Testis (tissue), 2 donors: ENCODE measurements at regions not wholly inside any gene's neighbourhood (a gene's known extent, or its start where the extent isn't known, plus 50 kb on each side); places are given as distances from the start of the nearest gene placed in this dataset.

Experiments used
- POLR2A ChIP-seq: fragments of 450-650 bp; IDR thresholded peaks from one replicate; pipeline ENCODE4 v1.6.1; 2017; ENCODE audit warnings: antibody characterized with exemption, mild to moderate bottlenecking, moderate library complexity
- TF ChIP-seq, protein P1 (sequence below), 3 experiments: fragments of 450-650 bp in 2 of 3; fragments of 200-600 bp in 1 of 3; sonication (generic) in 1 of 3; IDR thresholded peaks; one replicate each; pipeline ENCODE4 v1.5.1; 2016 to 2019; ENCODE audit warnings: antibody characterized with exemption in 3 of 3, mild to moderate bottlenecking in 2 of 3, moderate library complexity in 1 of 3

GRCh38 chr12:86421333-86421732 is 165.1 kb upstream of the MGAT4C start:
- TF ChIP-seq, protein P1, sequence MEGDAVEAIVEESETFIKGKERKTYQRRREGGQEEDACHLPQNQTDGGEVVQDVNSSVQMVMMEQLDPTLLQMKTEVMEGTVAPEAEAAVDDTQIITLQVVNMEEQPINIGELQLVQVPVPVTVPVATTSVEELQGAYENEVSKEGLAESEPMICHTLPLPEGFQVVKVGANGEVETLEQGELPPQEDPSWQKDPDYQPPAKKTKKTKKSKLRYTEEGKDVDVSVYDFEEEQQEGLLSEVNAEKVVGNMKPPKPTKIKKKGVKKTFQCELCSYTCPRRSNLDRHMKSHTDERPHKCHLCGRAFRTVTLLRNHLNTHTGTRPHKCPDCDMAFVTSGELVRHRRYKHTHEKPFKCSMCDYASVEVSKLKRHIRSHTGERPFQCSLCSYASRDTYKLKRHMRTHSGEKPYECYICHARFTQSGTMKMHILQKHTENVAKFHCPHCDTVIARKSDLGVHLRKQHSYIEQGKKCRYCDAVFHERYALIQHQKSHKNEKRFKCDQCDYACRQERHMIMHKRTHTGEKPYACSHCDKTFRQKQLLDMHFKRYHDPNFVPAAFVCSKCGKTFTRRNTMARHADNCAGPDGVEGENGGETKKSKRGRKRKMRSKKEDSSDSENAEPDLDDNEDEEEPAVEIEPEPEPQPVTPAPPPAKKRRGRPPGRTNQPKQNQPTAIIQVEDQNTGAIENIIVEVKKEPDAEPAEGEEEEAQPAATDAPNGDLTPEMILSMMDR (IDR thresholded peaks at IDR 0.05) = no peak
- TF ChIP-seq POLR2A = no peak
